DMS 273 treated with DMSO at 0.1 percent for 48 hours (cell line): ENCODE measurements at regions not wholly inside any gene's neighbourhood (a gene's known extent, or its start where the extent isn't known, plus 50 kb on each side); places are given as distances from the start of the nearest gene placed in this dataset.
A peak's percentile ranks its signal among the peaks of the same experiment; 100 is the strongest.
"Not testable (repeated sequence)": the region's sequence is repeated elsewhere in the genome, so short reads cannot be mapped to it uniquely, and the experiment has no call there.

Experiments
- DNase-seq: peaks from one replicate; lab custom pipeline; 2025; lab: John Stamatoyannopoulos, UW

DNA sequence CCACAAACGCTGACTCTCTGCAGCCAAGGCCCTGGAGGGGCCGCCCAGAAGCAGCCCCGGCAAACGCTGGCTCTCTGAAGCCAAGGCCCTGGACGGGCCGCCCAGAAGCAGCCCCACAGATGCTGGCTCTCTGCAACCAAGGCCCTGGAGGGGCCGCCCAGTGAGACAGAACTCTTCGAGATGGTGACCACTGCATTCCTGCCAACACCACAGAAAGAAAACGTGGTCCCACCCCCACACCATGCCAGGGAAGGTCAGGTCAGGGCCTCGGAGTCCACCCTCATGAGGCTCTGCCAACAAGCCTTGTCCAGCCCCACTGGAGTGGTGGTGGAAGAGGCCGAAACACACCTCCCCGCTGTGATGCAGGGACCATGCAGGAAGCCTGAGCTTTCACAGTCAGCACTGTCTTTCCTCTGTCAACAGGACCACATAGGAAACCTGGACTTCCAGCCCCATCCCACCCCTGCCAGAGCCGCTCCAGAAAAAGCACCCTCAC lies 97.5 kb downstream of the DLL1 start:
- no peak for DNase-seq

DNA sequence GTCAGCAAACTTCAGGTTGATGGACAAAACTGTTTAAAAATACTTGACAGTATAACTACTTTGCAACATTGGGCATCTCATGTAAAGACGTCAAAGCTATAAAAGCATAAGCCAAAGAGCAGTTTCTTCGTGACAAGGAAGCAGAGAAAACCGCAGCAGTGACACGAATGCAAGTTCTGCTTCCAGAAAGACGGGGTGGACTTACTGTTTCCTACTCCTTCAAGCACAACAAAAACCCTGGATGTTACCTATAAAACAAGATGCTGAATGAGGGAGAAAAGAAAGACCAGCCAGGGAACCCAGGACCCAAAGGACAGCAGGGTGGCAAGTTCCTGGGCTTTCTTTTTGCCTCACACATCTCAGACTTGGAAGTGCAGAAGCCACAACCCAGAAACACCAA lies 98.0 kb downstream of the DLL1 start:
- no peak for DNase-seq

DNA sequence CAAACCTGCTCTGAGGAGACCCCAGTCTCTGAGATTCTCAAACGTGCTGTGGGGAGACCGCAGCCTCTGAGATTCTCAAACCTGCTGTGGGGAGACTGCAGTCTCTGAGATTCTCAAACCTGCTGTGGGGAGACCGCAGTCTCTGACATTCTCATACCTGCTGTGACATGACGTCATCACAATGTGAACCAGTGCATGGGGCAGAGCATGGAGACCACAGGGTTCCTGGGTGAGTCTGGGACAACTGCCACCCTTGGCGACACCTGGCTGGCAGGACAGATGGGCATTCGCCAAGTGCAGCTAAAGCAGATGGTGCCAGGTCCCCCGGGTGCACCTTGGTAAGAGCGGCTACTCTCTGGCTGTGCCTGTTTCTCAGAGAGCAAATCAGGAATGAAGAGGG lies 98.8 kb downstream of the DLL1 start:
- not testable (repeated sequence) for DNase-seq

DNA sequence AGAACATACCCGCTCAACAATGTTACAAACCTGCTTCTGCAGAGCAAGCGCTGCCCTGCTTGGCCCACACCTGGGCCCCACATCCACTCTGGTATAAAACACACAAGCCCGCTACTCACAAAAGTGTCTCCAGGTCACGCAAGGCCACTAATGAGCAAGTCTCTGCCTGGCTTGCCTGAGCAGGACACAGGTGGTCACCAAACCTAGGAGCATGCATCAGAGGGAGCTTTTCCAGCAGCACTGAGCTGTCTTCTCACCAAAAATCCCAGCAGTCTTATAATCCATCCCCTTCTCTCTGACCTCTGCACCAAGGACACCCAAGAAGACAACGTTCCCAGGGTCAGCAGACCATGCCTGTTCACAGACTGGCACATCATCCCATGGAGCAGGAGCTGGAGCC lies 100.8 kb downstream of the DLL1 start:
- no peak for DNase-seq

- DNase-seq = no peak
These were observed 101.6 kb downstream of the DLL1 start for GRCh38 chr6:170189236-170189635.

DNA sequence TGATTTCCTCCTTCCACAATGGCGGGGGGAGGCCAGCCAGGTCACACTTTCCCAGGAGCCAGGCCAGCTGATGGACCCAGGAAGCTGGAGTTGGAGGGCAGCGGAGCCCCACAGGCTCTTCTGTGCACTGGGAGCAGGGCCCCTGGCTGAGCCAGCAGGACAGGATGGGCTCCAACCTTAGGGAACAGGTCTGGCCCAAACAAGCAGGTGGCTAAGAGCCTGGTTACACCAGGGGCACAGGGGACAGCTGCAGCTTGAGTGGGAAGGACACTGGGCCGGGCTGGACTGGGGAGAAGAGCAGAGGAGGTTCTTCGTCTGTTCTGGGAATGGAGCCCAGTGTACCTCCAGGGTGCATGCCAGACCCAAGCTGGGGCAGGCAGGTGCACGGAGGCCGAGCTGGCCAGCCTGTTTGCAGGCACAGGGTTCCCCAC lies 102.3 kb downstream of the DLL1 start:
- no peak for DNase-seq

DNA sequence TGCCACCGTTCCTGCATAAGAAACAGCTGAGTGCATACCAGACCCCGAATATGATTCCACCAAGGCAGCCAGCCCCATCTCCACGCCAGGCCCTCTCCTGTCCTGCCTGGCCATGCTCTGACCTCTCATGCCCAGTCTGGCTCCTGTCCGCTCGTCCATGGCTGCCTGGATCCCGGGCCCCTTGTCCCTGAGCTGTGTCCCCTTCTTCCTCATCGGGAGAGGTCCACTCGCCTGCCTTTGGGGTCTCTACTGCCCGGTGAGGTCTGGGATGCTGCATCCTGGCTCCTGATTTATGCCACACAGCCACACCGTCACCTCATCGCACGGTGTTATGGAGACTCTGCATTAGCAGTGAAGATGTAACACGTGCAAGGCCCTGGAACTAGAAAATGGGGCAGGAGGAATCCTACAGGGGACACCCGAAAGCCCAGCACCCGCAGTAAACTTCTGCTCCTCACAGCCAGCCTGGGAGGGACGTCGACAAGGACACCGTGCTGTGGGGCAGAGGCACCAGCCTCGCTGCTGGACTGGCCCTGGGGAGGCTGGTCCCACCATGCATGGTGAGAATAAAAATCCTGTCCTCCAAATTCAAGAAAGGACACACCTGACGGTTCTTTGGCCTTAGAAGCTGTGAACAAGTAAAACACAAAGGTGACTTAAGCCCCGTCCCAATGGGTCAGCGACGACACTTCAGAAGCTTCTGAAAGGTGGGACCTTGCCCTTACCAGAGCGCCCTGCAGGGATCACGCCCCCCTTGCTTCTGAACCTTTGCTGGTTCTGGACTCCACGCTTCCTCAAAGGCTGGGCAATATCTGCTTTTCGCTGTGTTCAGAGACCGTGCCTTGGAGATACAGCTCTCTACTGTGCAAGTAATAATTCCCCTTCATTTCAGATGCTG lies 103.0 kb downstream of the DLL1 start:
- no peak for DNase-seq

DNA sequence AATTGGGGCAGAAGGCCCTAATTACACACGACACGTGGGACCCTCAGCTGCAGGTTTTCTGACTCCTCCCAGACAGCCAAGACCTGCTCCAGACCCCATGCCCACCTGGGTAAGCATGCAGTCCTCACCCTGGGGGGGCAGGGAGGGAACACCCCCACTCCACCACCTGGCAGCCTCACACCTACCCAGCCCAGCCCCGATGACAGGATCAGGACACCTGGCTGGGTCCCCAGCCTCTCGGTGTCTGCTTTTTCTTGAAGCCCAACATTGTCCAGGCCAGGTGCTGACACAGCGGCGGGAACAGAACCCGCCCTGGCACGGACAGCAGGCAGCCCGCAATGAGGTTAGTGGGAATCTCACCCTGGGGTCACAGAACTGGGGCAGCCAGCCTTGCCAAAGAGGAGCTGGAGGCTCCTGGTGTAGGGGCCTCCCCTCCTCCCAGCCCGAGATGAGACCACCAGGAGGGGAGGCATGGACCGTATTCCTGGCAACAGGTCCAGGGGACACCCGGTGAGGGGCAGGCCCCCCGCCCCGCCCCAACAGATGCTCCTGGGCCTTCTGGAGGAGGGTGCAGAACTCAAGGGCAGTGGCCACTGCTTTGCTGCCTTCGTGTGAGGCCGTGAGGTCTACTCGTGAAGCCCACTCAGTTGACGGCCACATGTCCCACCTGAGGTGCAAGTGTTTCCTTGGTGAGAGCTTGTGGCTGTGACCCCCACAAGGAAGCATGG lies 103.8 kb downstream of the DLL1 start:
- no peak for DNase-seq

DNA sequence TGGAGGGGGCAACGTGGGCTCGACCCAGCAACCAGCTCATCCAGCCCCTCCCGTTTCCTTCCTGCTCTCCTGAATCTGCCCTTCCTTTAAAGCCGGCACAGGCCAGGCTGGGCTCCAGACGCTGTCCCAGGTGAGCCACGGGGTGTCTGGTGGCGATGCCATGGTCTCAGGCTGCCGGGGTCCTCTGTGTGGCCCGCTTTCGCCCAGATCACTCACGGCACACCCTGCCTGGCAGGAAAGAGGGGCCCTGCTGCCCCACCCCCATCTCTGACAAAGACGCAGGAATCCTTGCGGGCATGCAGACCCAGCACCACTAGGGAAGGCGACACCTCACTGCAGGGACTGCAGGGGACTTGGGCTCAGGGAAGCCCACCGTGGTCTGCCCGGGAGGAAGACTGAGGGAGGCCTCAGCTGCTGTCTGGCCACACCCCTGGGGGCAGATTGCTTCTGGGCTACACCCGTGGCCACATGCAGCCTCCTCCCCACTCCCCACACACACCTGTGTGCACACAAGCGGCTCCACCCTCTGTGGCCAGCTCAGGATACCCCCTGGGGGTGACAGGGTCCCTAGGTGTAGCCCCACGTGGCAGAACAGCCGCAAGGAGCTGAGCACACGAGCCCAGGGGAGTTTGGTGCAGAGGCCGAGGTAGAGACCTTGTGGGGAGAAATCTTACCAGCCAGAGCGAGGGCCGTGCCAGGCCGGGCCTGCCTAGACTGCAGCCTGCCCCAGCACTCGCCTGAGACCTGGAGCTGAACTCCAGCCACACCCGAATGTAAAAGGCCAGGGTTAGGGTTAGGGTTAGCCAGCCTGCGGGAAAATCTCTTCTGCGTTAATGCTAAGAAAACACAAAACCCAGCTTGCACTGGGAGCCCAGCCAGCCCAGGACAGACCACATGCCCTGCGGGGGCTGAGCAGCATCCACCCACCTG lies 104.6 kb downstream of the DLL1 start:
- DNase-seq = no peak

DNA sequence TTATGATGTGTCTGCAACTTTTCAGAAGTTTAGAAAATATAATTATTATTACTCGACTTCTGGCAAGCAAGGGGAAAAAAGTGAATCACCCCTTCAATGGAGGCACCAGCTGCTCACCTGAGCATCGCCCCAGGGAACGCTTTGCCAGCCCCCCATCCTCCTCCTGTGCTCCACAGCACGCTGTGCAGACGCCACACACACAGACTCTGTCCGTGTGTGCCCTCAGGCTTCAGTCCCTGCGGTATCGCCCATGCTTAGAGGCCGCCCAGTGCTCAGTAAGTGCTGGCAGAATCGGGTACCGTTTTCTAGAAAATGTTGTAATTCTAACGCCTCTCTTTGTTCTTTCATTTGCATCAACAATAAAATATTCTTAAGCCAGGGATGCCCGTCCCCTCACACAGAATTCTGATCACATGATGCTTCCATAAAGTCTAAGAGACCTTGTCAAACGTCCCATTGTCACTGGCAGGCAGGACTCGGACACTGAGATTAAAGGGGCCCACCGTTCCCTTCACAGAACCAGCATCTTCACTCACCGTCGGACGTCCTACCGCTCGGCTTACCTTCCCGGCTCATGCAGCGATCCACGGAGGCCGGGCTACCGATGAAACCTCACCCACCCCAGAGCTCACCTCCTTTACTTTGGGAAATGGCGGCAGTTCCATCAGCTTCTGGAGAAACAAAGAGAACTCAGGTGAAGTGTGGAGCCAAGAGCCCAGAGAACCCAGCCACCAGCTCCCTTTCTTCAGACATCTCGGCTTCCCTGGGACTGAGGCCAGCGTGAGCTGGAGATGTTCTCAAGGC lies 105.5 kb downstream of the DLL1 start:
- no peak for DNase-seq

DNA sequence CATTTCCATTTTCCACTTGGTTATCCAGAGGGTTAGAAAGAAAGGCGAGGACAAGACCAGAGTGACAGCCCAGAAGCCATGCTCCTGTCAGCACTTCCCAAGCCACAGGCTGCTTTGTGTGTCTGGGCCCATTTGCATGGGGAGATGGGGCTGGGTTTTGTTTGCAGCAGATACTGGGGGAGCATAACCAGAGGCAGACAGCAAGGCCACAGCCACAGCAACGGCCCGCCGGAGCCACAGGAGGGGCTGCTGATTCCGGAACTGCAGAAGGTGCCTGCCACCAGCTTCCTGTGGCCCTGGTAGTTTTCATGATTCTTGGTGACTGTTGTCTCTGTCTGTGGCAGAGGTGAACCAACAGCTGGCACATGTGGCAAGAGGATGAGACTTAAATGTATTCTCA lies 106.6 kb downstream of the DLL1 start:
- DNase-seq = no peak

DNA sequence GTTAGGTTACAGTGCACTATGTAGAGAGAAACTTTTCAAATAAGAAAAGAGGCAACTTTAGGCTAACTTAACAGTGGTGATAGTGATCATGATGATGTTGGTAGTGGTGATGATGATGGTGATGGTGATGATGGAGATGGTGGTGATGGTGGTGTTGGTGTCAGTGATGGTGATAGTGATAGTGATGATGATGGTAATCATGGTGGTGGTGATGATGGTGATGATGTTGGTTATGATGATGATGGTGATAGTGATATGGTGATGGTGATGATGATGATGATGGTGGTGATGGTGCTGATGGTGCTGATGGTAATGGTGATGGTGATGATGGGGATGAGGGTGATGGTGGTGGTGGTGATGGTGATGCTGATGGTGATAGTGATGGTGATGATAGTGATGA lies 107.4 kb downstream of the DLL1 start:
- no peak for DNase-seq

GRCh38 chr6:170182781-170183120 lies 108.1 kb downstream of the DLL1 start:
- DNase-seq = no peak

- no peak for DNase-seq
These were observed 108.6 kb downstream of the DLL1 start for GRCh38 chr6:170182093-170182780.

DNA sequence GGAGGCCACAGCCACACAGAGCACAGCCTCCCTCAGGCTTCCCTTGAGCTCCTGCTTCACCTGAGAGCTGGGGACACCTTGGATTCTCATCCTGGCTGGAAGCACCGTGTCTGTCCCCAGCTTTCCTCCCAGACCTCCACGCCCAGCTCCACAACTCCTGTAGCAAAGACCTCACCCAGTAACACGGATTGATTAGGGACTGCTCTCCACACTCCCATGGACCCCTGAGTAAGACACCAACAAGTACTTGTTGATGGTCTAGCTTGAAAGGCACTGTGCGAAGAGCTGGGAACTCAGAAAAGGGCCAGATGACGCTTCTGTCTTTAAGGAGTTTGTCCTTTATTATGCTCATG lies 109.6 kb downstream of the DLL1 start:
- no peak for DNase-seq

DNA sequence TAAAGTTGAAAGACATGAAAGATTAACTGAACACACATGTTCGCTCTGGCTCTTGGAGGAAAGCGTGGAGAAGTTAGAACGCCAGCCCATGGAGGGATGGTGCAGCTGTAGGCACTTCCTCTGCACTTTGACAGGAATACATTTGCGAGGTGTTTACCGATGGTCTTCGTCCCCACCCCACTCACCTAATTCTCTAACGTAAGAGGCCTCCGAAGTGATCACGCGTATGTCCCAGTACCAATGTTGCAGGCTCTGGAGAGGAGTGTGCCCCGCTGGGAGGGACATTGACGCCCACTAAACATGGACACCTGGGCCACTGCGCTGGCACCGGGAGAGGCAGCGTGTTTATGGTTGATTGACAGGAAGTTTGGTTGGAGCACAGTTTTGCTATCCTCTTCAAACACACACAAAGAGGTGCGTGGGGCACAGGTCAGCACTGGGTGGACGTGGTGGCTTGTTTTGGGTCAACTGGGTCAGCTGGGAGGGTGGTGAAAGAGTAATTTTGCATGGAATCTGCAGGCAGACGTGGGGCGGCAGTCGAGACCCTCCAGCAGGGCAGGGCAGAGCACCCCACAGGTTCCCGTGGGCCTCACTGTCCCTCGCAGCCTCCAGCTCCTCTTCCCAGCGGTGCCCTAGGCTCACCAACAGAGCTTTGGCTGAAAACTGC lies 110.1 kb downstream of the DLL1 start:
- no peak for DNase-seq

- peak; percentile 56 for DNase-seq
These were observed 111.1 kb downstream of the DLL1 start for GRCh38 chr6:170179616-170180324.

DNA sequence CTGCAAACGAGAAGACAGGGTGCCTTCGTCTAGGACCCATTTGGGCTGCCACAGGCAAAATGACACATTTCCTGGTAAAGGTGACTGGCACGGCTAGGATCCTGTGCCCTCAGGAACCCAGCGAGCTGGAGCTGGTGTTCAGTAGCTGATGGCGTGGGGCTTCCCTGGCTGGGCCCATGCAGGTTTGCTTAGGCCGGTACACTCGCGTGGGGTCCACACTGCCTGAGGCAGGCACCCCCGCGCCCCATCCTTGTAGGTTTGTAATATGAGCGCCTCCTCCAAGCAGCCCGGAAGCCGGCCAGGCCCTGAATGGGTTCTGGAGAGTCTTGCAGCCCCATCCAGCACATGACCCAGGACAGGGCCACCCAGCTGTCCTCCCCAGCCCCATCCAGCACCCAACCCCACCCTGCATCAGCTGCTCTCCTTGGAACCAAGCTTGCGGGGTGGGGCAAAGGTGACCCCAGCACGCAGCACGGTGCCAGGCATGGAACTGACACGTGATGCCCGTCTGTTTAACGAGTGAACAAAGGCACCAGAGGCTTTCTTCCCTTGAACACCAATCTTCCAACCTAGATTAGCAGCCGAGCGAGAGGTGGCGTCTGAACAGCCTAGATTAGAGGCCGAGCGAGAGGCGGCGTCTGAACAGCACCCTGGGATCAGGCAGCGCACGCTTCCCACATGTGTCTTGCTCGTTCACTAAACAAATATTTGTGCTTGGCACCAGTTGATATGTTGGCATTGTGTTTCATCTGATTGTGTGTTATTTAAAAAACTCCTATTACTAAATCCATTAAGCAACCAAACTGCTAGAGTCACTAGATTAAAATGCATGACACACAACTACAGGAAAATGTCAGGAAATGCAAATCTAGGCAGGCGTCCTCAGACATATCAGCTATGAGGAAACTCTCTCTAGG lies 112.1 kb downstream of the DLL1 start:
- peak; percentile 22 for DNase-seq
